ENCODE measurements at regions not wholly inside any gene's neighbourhood (a gene's known extent, or its start where the extent isn't known, plus 50 kb on each side); places are given as distances from the start of the nearest gene placed in this dataset.

- no peaks in the 10 kb centered on the region for H3K27me3 ChIP-seq (ENCODE audit: insufficient read depth, low read depth, severe bottlenecking)
- no peak for DNase-seq
- no peak overlapping the region for H3K4me3 ChIP-seq (ENCODE audit: low read depth, low read length)
- no peaks in the 10 kb centered on the region for H3K36me3 ChIP-seq
- peaks cover 3% of the 10 kb centered on the region for H3K9me3 ChIP-seq (ENCODE audit: severe bottlenecking)
- no peak overlapping the region for H3K27ac ChIP-seq
- TF ChIP-seq CTCF (IDR thresholded peaks at IDR 0.05; ENCODE audit: low read depth, low read length), result no peak
Measured at GRCh38 chr4:128703948-128704347, 105.6 kb upstream of the JADE1 start.

GRCh38 chr4:128700659-128701350 is 108.7 kb upstream of the JADE1 start:
- DNase-seq, result no peak
- H3K9me3 ChIP-seq (ENCODE audit: severe bottlenecking), result peaks cover 3% of the 10 kb centered on the region

GRCh38 chr4:128698386-128698785 is 111.1 kb upstream of the JADE1 start:
- Histone ChIP-seq H3K36me3 (no peaks in the 10 kb centered on the region), H3K4me3 (ENCODE audit: low read depth, low read length) (no peak overlapping the region), H3K9me3 (ENCODE audit: severe bottlenecking) (no peaks in the 10 kb centered on the region), H3K27ac (no peak overlapping the region), H3K27me3 (ENCODE audit: insufficient read depth, low read depth, severe bottlenecking) (no peaks in the 10 kb centered on the region)
- DNase-seq, result no peak
- TF ChIP-seq CTCF (IDR thresholded peaks at IDR 0.05; ENCODE audit: low read depth, low read length), result no peak

More at GRCh38 chr4:128700659-128701350, 108.7 kb upstream of the JADE1 start:
- Histone ChIP-seq H3K27me3 (ENCODE audit: insufficient read depth, low read depth, severe bottlenecking) (no peaks in the 10 kb centered on the region), H3K36me3 (no peaks in the 10 kb centered on the region), H3K27ac (no peak overlapping the region), H3K4me3 (ENCODE audit: low read depth, low read length) (no peak overlapping the region)
- TF ChIP-seq CTCF (IDR thresholded peaks at IDR 0.05; ENCODE audit: low read depth, low read length), result no peak

- no peak for DNase-seq
- H3K9me3 ChIP-seq (ENCODE audit: severe bottlenecking), result no peaks in the 10 kb centered on the region
- no peaks in the 10 kb centered on the region for H3K36me3 ChIP-seq
- no peak for TF ChIP-seq CTCF (IDR thresholded peaks at IDR 0.05; ENCODE audit: low read depth, low read length)
- no peaks in the 10 kb centered on the region for H3K27me3 ChIP-seq (ENCODE audit: insufficient read depth, low read depth, severe bottlenecking)
- H3K27ac ChIP-seq, result no peak overlapping the region
- H3K4me3 ChIP-seq (ENCODE audit: low read depth, low read length), result no peak overlapping the region
Measured at GRCh38 chr4:128697323-128697722, 112.2 kb upstream of the JADE1 start.

GRCh38 chr4:128690011-128690410 is 119.5 kb upstream of the JADE1 start:
- no peak for TF ChIP-seq CTCF (IDR thresholded peaks at IDR 0.05; ENCODE audit: low read depth, low read length)
- Histone ChIP-seq H3K36me3 (no peaks in the 10 kb centered on the region), H3K27me3 (ENCODE audit: insufficient read depth, low read depth, severe bottlenecking) (no peaks in the 10 kb centered on the region), H3K9me3 (ENCODE audit: severe bottlenecking) (peaks cover 8% of the 10 kb centered on the region), H3K27ac (no peak overlapping the region), H3K4me3 (ENCODE audit: low read depth, low read length) (no peak overlapping the region)
- no peak for DNase-seq
